CD4-positive, alpha-beta T cell treated with Interleukin-2 at 100 ng/mL for 4 hours (primary cell): ENCODE measurements at regions not wholly inside any gene's neighbourhood (a gene's known extent, or its start where the extent isn't known, plus 50 kb on each side); places are given as distances from the start of the nearest gene placed in this dataset.
"Not testable (repeated sequence)": the region's sequence is repeated elsewhere in the genome, so short reads cannot be mapped to it uniquely, and the experiment has no call there.

Source experiments
- DNase-seq: peaks from one replicate; pipeline ENCODE4 v3.0.0-alpha.2; 2020; ENCODE audit warnings: low spot score

GRCh38 chr7:52779004-52779403 lies 256.4 kb upstream of the POM121L12 start:
- no peak for DNase-seq

DNA sequence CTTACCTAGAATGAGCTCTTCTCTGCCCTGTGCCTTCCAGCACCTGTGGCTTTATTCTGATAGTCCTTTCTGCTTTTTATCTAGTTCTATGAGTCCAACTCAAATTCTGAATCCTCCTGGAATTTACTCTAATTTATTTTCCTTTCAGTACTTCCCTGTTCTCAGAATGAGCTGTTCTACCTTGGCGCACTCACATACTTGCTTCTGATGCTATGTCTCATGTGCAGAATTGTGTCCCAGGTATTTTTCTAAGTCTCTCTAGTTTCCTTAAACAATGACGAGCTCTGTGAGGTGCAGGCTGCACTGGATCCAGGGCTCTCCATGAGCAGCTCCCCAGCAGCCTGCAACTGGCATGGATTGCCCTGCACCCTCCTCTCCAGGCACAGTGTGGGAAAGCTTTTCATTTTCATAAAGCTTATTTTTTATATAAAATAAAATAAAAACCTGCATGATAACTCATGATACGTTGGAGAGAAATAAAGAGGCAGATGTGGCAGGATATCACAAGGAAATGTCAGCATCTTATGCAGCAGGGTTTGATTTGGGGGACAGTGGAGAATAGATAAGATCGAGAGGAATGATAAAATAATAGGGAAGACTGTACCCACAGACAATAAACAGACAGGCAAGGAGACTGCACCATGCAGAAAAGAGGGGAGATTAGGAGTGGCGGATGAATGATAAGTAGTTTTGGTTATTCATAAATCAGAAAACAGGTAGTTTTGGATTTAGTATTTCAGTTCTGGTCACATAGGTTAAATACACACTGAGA lies 258.2 kb upstream of the POM121L12 start:
- DNase-seq = no peak

DNA sequence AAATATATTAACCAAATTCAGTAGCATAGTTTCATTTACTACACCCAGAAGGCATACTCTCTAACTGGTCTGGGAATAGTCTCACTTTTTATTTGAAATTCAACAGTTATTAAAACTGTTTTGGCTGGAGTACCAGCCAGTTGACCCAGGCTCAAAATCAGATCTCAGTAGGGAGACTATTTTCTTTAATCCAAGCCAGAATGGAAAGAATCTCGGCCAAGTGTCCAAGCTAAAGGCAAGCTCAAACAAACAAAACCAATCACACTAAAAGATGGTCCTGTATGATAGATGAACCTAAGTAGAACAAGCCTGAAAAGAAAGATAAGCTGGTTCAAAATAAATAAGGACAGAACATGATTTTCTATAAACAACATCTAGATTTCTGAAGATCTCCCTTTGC lies 259.6 kb upstream of the POM121L12 start:
- no peak for DNase-seq

DNA sequence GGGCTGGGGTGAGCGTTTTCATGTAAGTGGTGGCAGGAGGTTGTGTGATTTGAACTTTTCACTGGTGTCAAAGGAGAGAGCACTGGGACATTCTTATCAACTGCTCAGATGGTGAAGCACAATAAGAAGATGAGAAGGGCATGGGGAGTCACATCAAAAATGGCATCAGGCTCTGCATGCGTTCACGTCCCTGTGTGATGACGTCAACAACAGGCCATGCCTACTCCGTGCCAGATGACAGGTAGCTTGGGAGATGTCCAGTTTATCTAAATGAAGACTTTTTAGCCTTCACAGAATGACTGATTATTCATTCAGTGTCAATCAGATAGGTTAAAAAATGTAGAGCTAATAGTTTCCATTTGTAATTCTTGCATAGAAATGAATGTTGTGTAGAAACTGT lies 264.3 kb upstream of the POM121L12 start:
- DNase-seq = no peak

DNA sequence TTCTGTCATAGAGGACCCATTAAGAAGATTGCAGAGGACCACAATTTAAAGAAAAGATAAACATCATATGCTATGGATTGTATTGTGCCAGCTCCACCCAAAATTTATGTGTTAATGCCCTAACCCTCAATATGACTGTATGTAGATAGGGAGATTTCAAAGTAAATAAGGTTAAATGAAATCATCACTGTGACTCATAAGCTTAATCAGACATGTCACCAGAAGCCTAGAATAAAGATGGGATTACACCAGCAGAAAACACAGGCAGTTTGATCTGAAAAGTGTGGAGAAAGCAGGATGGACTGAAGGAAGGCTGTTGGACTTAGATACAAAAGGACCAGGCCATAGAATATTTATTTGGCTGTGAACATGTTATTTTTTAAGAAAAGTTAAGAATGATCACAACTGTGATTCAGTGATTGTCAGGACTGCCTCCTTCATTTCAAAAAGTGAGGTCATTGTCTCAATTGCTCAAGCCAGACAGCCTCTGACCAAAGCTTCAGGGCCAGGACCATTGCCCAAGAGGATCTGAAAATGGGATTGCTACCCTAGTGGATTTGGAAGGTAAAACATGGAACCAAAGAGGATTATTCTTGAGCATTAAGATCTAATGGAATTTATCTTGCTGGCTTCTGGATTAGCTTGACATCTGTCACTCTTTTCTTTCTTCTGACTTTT lies 270.8 kb upstream of the POM121L12 start:
- DNase-seq = no peak

GRCh38 chr7:52758356-52758755 lies 277.1 kb upstream of the POM121L12 start:
- DNase-seq = no peak

DNA sequence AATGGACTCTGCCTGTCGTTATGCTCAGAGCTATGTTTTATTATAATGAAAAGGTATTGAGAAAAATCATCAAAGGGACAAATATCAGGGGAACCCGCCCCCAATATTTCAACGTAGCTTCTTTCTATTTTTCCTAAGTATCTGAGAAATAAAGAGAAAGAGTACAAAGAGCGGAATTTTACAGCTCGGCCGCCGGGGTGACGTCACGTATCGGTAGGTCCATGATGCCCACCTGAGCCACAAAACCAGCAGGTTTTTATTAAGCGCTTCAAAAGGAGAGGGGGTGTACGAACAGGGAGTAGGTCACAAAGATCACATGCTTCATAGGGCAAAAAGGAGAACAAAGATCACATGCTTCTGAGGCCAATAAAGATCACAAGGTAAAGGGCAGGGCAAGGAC lies 281.6 kb upstream of the POM121L12 start:
- DNase-seq = no peak

DNA sequence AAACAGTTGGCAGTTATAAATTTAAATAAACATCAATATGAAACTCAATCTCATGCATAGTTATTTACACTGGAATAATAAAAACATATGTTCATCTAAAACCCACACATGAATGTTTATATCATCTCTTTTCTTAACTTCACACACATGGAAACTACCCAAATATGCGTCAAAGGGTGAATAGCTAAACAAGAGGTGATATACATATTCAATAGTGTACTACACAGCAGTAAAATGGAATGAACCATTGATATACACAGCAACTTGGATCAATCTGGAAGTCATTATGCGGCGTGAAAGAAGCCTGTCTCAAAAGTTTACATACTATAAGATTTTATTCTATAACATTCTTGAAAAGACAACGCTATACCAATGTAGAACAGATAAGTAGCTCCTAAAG lies 282.5 kb upstream of the POM121L12 start:
- DNase-seq = no peak

DNA sequence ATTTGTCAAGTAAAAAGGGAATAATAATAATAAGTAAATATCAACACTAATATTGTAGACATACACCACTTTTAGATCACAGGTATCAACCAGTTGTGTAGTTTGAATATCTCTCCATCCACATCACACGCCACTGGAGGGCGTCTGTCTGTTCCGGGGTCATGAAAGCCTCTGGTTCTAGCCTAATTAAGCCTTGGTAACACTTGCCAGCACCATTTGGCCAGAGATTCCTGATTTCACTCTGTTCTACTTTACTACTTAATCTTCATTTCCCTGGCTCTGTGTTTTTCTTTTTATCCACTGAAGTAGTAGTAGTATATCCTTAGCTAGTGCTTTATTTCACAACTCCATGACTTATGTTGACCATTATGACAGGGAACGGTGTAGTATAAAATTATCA lies 285.6 kb upstream of the POM121L12 start:
- DNase-seq = no peak

DNA sequence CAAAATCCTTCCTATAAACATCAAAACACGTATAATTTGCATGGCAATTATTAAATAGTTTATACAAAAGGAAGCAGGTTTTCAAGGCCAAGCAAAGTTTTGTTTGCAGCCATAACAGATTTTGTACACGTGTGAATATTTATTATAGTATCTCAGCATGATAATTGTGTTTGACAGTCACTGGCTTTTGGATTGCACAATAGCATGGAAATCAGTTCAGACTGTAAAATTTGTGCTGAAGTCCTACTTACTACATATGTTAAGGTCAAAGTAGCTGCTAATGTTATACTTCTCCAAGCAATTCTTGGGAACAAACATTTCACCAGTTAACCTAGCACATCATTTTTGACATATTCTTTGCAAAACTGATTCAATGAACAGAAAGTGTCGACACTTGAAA lies 287.6 kb upstream of the POM121L12 start:
- no peak for DNase-seq

DNA sequence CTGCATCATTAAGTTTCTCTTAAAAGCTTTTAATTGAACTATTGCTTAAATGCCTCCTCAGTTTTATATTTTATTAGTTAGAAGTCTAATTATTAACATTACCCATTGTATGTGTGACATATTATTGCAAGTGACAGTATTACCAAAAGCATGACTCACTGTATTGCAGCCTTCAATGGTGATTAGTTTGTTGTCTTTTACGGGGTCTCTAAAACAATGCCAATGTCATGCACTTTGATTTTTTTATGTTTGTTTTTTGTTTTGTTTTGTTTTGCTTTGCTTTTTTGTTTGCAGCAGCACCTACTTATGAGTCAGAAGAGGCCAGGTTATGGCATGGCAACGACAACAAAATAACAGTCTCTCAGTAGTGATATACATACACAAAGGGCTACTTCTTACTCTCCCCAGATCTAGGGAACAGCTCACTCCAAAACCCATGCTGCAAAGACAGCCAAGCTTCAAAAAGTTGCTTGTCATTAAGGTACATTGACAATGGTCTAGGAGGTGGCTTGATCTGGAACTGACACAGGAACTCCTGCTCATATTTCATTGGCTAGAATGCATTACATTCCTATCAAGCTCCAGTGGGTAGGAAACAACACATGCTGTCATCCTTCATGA lies 293.7 kb upstream of the POM121L12 start:
- no peak for DNase-seq

- DNase-seq = no peak
These were observed 299.8 kb upstream of the POM121L12 start for GRCh38 chr7:52735656-52736055.

GRCh38 chr7:52728683-52729082 lies 306.8 kb upstream of the POM121L12 start:
- DNase-seq = not testable (repeated sequence)

DNA sequence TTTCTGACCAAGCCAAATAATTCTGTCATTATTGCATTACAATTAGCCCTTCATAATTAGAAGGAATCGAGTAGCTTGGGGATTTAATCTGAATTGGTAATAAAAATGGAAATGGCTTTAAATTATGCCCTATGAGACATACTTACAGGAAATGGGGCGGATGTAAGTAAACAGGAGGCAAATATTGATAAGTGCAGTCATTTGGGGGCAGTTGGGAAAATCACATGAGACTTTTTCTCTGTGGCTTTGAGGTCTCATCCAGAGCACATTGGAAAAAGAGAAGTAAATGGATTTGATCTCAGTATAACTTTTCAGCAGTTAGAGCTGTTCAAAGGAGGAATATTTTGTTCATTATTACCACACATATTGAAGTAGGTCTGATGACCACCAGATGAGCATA lies 307.8 kb upstream of the POM121L12 start:
- no peak for DNase-seq

GRCh38 chr7:52726986-52727385 lies 308.4 kb upstream of the POM121L12 start:
- no peak for DNase-seq

- DNase-seq = no peak
These were observed 308.9 kb upstream of the POM121L12 start for GRCh38 chr7:52726493-52726892.

DNA sequence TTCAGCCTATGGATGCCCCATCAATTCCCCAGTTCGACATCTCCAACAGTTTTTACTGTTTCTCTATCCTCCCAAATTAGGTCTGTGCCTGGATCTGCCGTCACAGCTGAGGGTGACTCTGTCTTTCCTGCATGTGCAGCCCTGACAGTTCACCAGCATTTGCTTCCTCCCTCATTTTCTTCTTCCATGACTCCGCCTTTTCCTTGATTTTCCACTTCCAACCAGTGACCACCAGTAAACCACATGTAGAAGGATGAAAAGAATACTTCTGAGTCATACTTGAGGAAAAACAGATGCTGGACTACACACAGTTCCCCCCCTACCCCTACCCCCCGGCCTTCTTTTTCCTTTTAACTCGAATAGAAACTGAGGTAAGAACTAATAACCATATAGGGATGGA lies 311.8 kb upstream of the POM121L12 start:
- no peak for DNase-seq

- DNase-seq = no peak
These were observed 314.6 kb upstream of the POM121L12 start for GRCh38 chr7:52720856-52721255.

DNA sequence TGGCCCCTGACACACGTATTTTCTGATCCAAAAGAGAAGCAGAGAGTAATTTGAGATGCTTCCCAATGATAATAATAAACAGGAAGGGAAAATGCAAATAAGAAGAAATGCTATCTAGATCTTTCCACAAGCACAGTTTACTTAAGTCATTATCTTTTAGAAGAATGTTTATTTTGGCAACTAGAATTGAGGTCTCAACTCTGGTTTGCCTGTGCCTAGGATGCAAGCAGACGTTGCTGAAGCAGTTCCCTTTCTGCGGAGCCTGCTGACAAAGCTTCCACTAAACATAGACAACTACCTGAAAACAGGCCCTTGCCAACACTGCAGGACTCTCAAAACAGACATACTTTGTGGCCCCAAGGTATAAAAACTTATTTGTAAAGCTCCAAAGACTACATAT lies 315.8 kb upstream of the POM121L12 start:
- DNase-seq = no peak

DNA sequence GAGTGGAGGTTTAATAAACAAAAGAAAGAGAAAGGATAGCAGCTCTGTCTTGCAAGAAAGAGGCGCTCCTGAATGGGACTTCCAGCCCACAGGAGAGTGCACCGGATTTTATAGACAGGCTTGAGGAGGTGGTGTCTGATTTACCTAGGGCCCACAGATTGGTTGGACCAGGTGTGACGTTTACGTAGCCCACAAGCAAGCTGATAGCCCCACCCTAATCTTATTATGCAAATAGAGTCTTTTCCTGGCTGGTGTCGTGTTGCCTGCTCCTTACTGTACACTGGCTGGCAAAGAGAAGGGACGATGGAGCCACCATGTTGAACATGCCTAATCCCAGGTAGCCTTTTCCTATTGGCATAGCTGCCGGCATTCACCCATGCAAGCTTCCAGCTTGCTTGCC lies 319.7 kb upstream of the POM121L12 start:
- DNase-seq = no peak

GRCh38 chr7:52712938-52713337 lies 322.5 kb upstream of the POM121L12 start:
- DNase-seq = no peak

GRCh38 chr7:52711951-52712350 lies 323.5 kb upstream of the POM121L12 start:
- no peak for DNase-seq

DNA sequence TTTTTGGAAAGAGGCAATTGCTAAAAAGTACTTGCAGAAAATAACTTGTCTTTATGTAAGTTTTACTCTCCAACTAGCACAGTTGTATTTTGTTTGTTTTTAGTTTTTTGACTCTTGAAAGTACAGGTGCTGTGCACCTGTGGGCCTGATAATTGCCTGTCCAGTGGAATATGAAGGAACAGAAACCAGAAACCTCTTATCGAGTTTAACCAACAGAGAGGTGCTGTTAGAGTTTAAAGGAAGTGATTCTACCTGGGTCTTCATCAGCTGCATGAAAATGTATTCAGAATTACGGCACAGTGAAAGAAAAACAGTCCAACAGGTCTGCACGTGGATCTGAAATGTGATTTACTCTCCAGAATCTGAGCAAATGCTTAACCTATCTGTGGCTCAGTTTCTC lies 326.6 kb upstream of the POM121L12 start:
- DNase-seq = no peak
